H9 (cell line): ENCODE measurements at regions not wholly inside any gene's neighbourhood (a gene's known extent, or its start where the extent isn't known, plus 50 kb on each side); places are given as distances from the start of the nearest gene placed in this dataset.
A peak's percentile ranks its signal among the peaks of the same experiment; 100 is the strongest.

Source experiments
- DNase-seq: peaks from one replicate; pipeline ENCODE4 v3.0.0-alpha.2; 2017
- H2AFZ ChIP-seq: one replicate; pipeline ENCODE4 v1.6.1; 2013; ENCODE audit warnings: mild to moderate bottlenecking, low read length, control low read depth, moderate library complexity
- H2AK5ac ChIP-seq: 2 replicates; pipeline ENCODE4 v1.6.1; 2013; ENCODE audit warnings: low read length, control low read depth, mixed read lengths; ENCODE audit not compliant: insufficient read length
- H2BK120ac ChIP-seq: one replicate; pipeline ENCODE4 v1.6.1; 2013; ENCODE audit warnings: low read depth, mild to moderate bottlenecking, low read length, control low read depth, inconsistent platforms; ENCODE audit not compliant: poor library complexity, severe bottlenecking
- H2BK12ac ChIP-seq: 2 replicates; pipeline ENCODE4 v1.6.1; 2013; ENCODE audit warnings: low read length, control low read depth, mixed read lengths, low read depth; ENCODE audit not compliant: insufficient read length
- H2BK15ac ChIP-seq: 2 replicates; pipeline ENCODE4 v1.6.1; 2013; ENCODE audit warnings: low read depth, low read length, control low read depth
- H2BK20ac ChIP-seq: one replicate; pipeline ENCODE4 v1.6.1; 2013; ENCODE audit warnings: low read depth, mild to moderate bottlenecking, low read length, control low read depth, inconsistent platforms; ENCODE audit not compliant: poor library complexity, severe bottlenecking
- H2BK5ac ChIP-seq: 2 replicates; pipeline ENCODE4 v1.6.1; 2013; ENCODE audit warnings: low read length, control low read depth, mixed read lengths; ENCODE audit not compliant: insufficient read length
- H3K14ac ChIP-seq: 2 replicates; pipeline ENCODE4 v1.6.1; 2013; ENCODE audit warnings: low read length, control low read depth; ENCODE audit not compliant: insufficient read depth
- H3K18ac ChIP-seq: 2 replicates; pipeline ENCODE4 v1.6.1; 2013; ENCODE audit warnings: low read depth, mild to moderate bottlenecking, mixed read lengths, low read length, control low read depth; ENCODE audit not compliant: insufficient read length
- H3K23ac ChIP-seq: 2 replicates; pipeline ENCODE4 v1.6.1; 2013; ENCODE audit warnings: low read length, control low read depth, mixed read lengths, low read depth; ENCODE audit not compliant: insufficient read length
- H3K23me2 ChIP-seq: 2 replicates; pipeline ENCODE4 v1.6.1; 2013; ENCODE audit warnings: low read depth, mild to moderate bottlenecking, mixed read lengths, low read length, control low read depth; ENCODE audit not compliant: insufficient read length, poor library complexity, severe bottlenecking
- H3K27ac ChIP-seq: 2 replicates; pipeline ENCODE4 v1.5.1; 2013; ENCODE audit warnings: low read length, control low read depth, mixed read lengths, low read depth; ENCODE audit not compliant: insufficient read length
- H3K27me3 ChIP-seq: 2 replicates; pipeline ENCODE4 v1.6.1; 2013; ENCODE audit warnings: low read length, control low read depth, inconsistent platforms; ENCODE audit not compliant: insufficient read depth
- H3K4ac ChIP-seq: 2 replicates; pipeline ENCODE4 v1.6.1; 2013; ENCODE audit warnings: low read depth, mild to moderate bottlenecking, control low read depth, inconsistent platforms, low read length, moderate library complexity
- H3K4me1 ChIP-seq: 2 replicates; pipeline ENCODE4 v1.6.1; 2013; ENCODE audit warnings: low read length, control low read depth, inconsistent platforms; ENCODE audit not compliant: insufficient read depth
- H3K4me2 ChIP-seq: 2 replicates; pipeline ENCODE4 v1.6.1; 2013; ENCODE audit warnings: low read length, control low read depth, mixed read lengths; ENCODE audit not compliant: insufficient read length, insufficient read depth
- H3K56ac ChIP-seq: 2 replicates; pipeline ENCODE4 v1.6.1; 2013; ENCODE audit warnings: low read depth, mild to moderate bottlenecking, mixed read lengths, low read length, control low read depth; ENCODE audit not compliant: insufficient read length
- H3K79me1 ChIP-seq: 2 replicates; pipeline ENCODE4 v1.6.1; 2013; ENCODE audit warnings: low read depth, mild to moderate bottlenecking, moderate library complexity, low read length, control low read depth, inconsistent platforms; ENCODE audit not compliant: insufficient read depth, poor library complexity, severe bottlenecking
- H3K79me2 ChIP-seq: 2 replicates; pipeline ENCODE4 v1.6.1; 2013; ENCODE audit warnings: low read length, control low read depth, inconsistent platforms; ENCODE audit not compliant: insufficient read depth
- H3K9ac ChIP-seq: 2 replicates; pipeline ENCODE4 v1.6.1; 2013; ENCODE audit warnings: low read length, control low read depth, mixed read lengths; ENCODE audit not compliant: insufficient read length; ENCODE audit errors: extremely low read depth
- H3K9me3 ChIP-seq: one replicate; pipeline ENCODE4 v1.6.1; 2013; ENCODE audit warnings: low read depth, low read length, inconsistent platforms; ENCODE audit not compliant: control insufficient read depth
- H3T11ph ChIP-seq: one replicate; pipeline ENCODE4 v1.6.1; 2013; ENCODE audit warnings: mild to moderate bottlenecking, low read length, control low read depth, inconsistent platforms
- H4K20me1 ChIP-seq: one replicate; pipeline ENCODE4 v1.6.1; 2013; ENCODE audit not compliant: control insufficient read depth, insufficient read length, insufficient read depth
- H4K5ac ChIP-seq: 2 replicates; pipeline ENCODE4 v1.6.1; 2013; ENCODE audit warnings: low read depth, mild to moderate bottlenecking, mixed read lengths, low read length, control low read depth; ENCODE audit not compliant: insufficient read length
- H4K8ac ChIP-seq: replicated peaks from 2 replicates; pipeline ENCODE4 v1.6.1; 2013; ENCODE audit warnings: low read length, control low read depth, mixed read lengths, low read depth; ENCODE audit not compliant: insufficient read length
- H4K91ac ChIP-seq: 2 replicates; pipeline ENCODE4 v1.6.1; 2013; ENCODE audit warnings: low read depth, mild to moderate bottlenecking, moderate library complexity, mixed read lengths, low read length, control low read depth; ENCODE audit not compliant: insufficient read length
- H3K27ac Mint-ChIP-seq, 3 experiments: 2 replicates in 2 of 3; 3 replicates in 1 of 3; pipeline ENCODE4 v1.8.0; 2020 to 2021; ENCODE audit warnings: mixed read lengths in 3 of 3, mild to moderate bottlenecking in 1 of 3, moderate library complexity in 1 of 3
- H3K27me3 Mint-ChIP-seq: 2 replicates; pipeline ENCODE4 v1.8.0; 2021; ENCODE audit warnings: low read depth, mild to moderate bottlenecking, moderate library complexity, mixed read lengths
- H3K36me3 Mint-ChIP-seq, 3 experiments: 2 replicates in 2 of 3; 3 replicates in 1 of 3; pipeline ENCODE4 v1.8.0; 2020 to 2021; ENCODE audit warnings: low read depth in 3 of 3, mixed read lengths in 3 of 3; ENCODE audit not compliant: insufficient read depth in 1 of 3
- H3K4me1 Mint-ChIP-seq, 2 experiments: 2 replicates each; pipeline ENCODE4 v1.8.0; 2020; ENCODE audit warnings: mixed read lengths in 2 of 2
- H3K4me3 Mint-ChIP-seq, 2 experiments: 2 replicates in 1 of 2; 3 replicates in 1 of 2; pipeline ENCODE4 v1.8.0; 2020 to 2021; ENCODE audit warnings: mild to moderate bottlenecking in 2 of 2, mixed read lengths in 2 of 2, moderate library complexity in 1 of 2
- H3K9me3 Mint-ChIP-seq, 2 experiments: 2 replicates in 1 of 2; 3 replicates in 1 of 2; pipeline ENCODE4 v1.8.0; 2020; ENCODE audit warnings: mild to moderate bottlenecking in 2 of 2, mixed read lengths in 2 of 2, moderate library complexity in 1 of 2
- WGBS: extraction: QIAGEN DNeasy Blood & Tissue Kit; methylation state at CpG from one replicate; pipeline ENCODE4 v1.1.7; 2013; ENCODE audit warnings: missing lambda C conversion rate, low lambda C conversion rate, mixed read lengths; ENCODE audit not compliant: insufficient read length; ENCODE audit errors: extremely low coverage; 5-methylcytosine and 5-hydroxymethylcytosine counted together
- TF ChIP-seq, protein P1 (sequence below): fragments of 200-600 bp; sonication (generic); conservative IDR thresholded peaks from 3 replicates; pipeline ENCODE4 v1.8.0; 2021; ENCODE audit warnings: antibody characterized with exemption, mild to moderate bottlenecking

DNA sequence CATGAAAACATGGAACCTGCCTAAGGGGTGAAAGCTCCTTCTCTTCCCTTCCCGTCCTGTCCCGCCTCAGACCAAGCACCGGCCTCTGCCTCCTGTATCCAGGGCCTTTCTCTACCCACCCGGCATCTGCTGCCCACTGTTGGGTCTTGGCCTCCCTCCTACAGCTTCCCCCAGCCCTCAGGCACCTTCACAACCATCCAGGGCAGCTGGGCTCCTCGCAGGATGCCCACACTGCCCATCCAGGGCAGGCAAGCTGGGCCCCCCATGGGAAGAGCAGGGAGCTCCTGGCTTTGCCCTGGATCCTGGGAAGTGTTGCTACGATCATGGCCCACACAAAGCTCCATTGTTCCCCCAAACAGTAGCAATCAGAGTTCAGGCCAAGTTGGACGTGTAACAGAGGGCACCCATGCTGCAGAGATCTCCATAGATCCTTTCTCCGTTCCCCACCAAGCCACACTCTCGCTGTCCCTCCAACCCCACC is 206.6 kb downstream of the NDUFA10 start:
- Histone ChIP-seq H3K23me2 (no peaks in the 10 kb centered on the region), H3K4me2 (no peak overlapping the region), H3K9me3 (no peaks in the 10 kb centered on the region), H4K20me1 (no peaks in the 10 kb centered on the region), H4K5ac (no peak overlapping the region), H3K4me1 (no peaks in the 10 kb centered on the region), H4K8ac (no peak overlapping the region), H2BK120ac (no peak overlapping the region), H3K18ac (no peak overlapping the region), H3K79me1 (no peaks in the 10 kb centered on the region), H2BK20ac (no peak overlapping the region), H3K56ac (no peak overlapping the region), H2BK15ac (no peak overlapping the region), H3K79me2 (no peaks in the 10 kb centered on the region), H3K27me3 (no peaks in the 10 kb centered on the region), H3K4ac (no peak overlapping the region), H3K14ac (no peak overlapping the region), H3T11ph (no peak overlapping the region), H2BK5ac (no peak overlapping the region), H2BK12ac (no peak overlapping the region), H3K23ac (no peak overlapping the region), H3K9ac (no peak overlapping the region), H2AK5ac (no peak overlapping the region), H3K27ac (no peak overlapping the region), H4K91ac (no peak overlapping the region), H2AFZ (no peak overlapping the region)
- H3K9me3 Mint-ChIP-seq, result no peaks in the 10 kb centered on the region; a peak in 2 of 5 replicates
- DNase-seq, result peak; percentile 17
- H3K36me3 Mint-ChIP-seq, result no peaks in the 10 kb centered on the region; a peak in 1 of 7 replicates
- no peak overlapping the region for H3K4me3 Mint-ChIP-seq
- WGBS, result no CpG with 5 or more reads among the region's 9 CpGs
- peaks cover 23% of the 10 kb centered on the region for H3K27me3 Mint-ChIP-seq
- H3K27ac Mint-ChIP-seq, result no peak overlapping the region; a peak in 1 of 7 replicates
- TF ChIP-seq, protein P1, sequence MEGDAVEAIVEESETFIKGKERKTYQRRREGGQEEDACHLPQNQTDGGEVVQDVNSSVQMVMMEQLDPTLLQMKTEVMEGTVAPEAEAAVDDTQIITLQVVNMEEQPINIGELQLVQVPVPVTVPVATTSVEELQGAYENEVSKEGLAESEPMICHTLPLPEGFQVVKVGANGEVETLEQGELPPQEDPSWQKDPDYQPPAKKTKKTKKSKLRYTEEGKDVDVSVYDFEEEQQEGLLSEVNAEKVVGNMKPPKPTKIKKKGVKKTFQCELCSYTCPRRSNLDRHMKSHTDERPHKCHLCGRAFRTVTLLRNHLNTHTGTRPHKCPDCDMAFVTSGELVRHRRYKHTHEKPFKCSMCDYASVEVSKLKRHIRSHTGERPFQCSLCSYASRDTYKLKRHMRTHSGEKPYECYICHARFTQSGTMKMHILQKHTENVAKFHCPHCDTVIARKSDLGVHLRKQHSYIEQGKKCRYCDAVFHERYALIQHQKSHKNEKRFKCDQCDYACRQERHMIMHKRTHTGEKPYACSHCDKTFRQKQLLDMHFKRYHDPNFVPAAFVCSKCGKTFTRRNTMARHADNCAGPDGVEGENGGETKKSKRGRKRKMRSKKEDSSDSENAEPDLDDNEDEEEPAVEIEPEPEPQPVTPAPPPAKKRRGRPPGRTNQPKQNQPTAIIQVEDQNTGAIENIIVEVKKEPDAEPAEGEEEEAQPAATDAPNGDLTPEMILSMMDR, result no peak
- H3K4me1 Mint-ChIP-seq, result peaks cover 10 to 20% of the 10 kb centered on the region in 2 experiments
